ENCODE measurements at regions not wholly inside any gene's neighbourhood (a gene's known extent, or its start where the extent isn't known, plus 50 kb on each side); places are given as distances from the start of the nearest gene placed in this dataset.

GRCh38 chr22:26812731-26813130 is 155.3 kb downstream of the MIAT start:
- no peak for TF ChIP-seq POLR2AphosphoS5 (IDR thresholded peaks at IDR 0.05; ENCODE audit: low read depth, low read length)
- no peak for TF ChIP-seq TAF1 (IDR thresholded peaks at IDR 0.05; ENCODE audit: borderline replicate concordance, insufficient read depth, low read length)
- TF ChIP-seq FOXP2 (optimal IDR thresholded peaks at IDR 0.05; ENCODE audit: borderline replicate concordance, extremely low read depth, extremely low read length, insufficient read depth) = no peak
- no peak for TF ChIP-seq SIN3A (IDR thresholded peaks at IDR 0.05; ENCODE audit: borderline replicate concordance, insufficient read depth, low read length)
- TF ChIP-seq REST (IDR thresholded peaks at IDR 0.05; ENCODE audit: insufficient read depth in 1 of 2, low read depth in 2 of 2, low read length in 2 of 2) = no peak

GRCh38 chr22:26816726-26817125 is 159.3 kb downstream of the MIAT start:
- TF ChIP-seq POLR2AphosphoS5 (IDR thresholded peaks at IDR 0.05; ENCODE audit: low read depth, low read length) (no peak), FOXP2 (optimal IDR thresholded peaks at IDR 0.05; ENCODE audit: borderline replicate concordance, extremely low read depth, extremely low read length, insufficient read depth) (no peak), SIN3A (IDR thresholded peaks at IDR 0.05; ENCODE audit: borderline replicate concordance, insufficient read depth, low read length) (no peak), REST (IDR thresholded peaks at IDR 0.05; ENCODE audit: insufficient read depth in 1 of 2, low read depth in 2 of 2, low read length in 2 of 2) (no peak), TAF1 (IDR thresholded peaks at IDR 0.05; ENCODE audit: borderline replicate concordance, insufficient read depth, low read length) (no peak)

- TF ChIP-seq FOXP2 (optimal IDR thresholded peaks at IDR 0.05; ENCODE audit: borderline replicate concordance, extremely low read depth, extremely low read length, insufficient read depth) (no peak), REST (IDR thresholded peaks at IDR 0.05; ENCODE audit: insufficient read depth in 1 of 2, low read depth in 2 of 2, low read length in 2 of 2) (no peak), TAF1 (IDR thresholded peaks at IDR 0.05; ENCODE audit: borderline replicate concordance, insufficient read depth, low read length) (no peak), SIN3A (IDR thresholded peaks at IDR 0.05; ENCODE audit: borderline replicate concordance, insufficient read depth, low read length) (no peak), POLR2AphosphoS5 (IDR thresholded peaks at IDR 0.05; ENCODE audit: low read depth, low read length) (no peak)
Measured at GRCh38 chr22:26817926-26818325, 160.5 kb downstream of the MIAT start.

- TF ChIP-seq SIN3A (IDR thresholded peaks at IDR 0.05; ENCODE audit: borderline replicate concordance, insufficient read depth, low read length) (no peak), REST (IDR thresholded peaks at IDR 0.05; ENCODE audit: insufficient read depth in 1 of 2, low read depth in 2 of 2, low read length in 2 of 2) (no peak), POLR2AphosphoS5 (IDR thresholded peaks at IDR 0.05; ENCODE audit: low read depth, low read length) (no peak), FOXP2 (optimal IDR thresholded peaks at IDR 0.05; ENCODE audit: borderline replicate concordance, extremely low read depth, extremely low read length, insufficient read depth) (no peak), TAF1 (IDR thresholded peaks at IDR 0.05; ENCODE audit: borderline replicate concordance, insufficient read depth, low read length) (no peak)
Measured at GRCh38 chr22:26821854-26822253, 164.5 kb downstream of the MIAT start.

- TF ChIP-seq POLR2AphosphoS5 (IDR thresholded peaks at IDR 0.05; ENCODE audit: low read depth, low read length) (no peak), REST (IDR thresholded peaks at IDR 0.05; ENCODE audit: insufficient read depth in 1 of 2, low read depth in 2 of 2, low read length in 2 of 2) (no peak), FOXP2 (optimal IDR thresholded peaks at IDR 0.05; ENCODE audit: borderline replicate concordance, extremely low read depth, extremely low read length, insufficient read depth) (no peak), TAF1 (IDR thresholded peaks at IDR 0.05; ENCODE audit: borderline replicate concordance, insufficient read depth, low read length) (no peak), SIN3A (IDR thresholded peaks at IDR 0.05; ENCODE audit: borderline replicate concordance, insufficient read depth, low read length) (no peak)
Measured at GRCh38 chr22:26822313-26822712, 164.9 kb downstream of the MIAT start.

All from PFSK-1 (cell line).